ENCODE measurements at regions not wholly inside any gene's neighbourhood (a gene's known extent, or its start where the extent isn't known, plus 50 kb on each side); places are given as distances from the start of the nearest gene placed in this dataset.

DNA sequence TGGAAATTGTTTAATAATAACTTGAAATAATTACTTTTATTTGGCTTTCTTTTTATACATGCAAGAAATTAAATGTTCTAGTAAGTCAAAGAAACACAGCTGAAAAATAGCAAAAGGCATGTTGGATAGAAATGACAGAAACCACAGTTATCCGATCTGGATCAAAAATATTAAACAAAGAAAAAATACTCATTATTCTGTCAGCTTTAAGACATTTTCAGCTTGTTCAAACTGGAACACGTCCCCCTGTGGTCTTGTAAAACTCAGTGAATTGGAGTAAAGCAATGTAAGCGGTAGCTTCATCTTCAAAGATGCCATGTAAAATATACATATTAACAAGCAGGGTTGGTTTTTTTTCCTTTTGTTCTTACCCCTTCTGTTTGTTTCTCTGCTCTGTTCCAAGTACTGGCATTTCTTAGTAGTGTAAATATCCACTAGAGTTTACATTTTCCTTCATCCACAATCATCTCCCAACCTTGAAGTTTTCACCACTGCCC lies 223.4 kb downstream of the IGSF11 start:
- DNase-seq, result no peak

GRCh38 chr3:118813472-118813871 lies 221.2 kb downstream of the IGSF11 start:
- no peak for DNase-seq

DNA sequence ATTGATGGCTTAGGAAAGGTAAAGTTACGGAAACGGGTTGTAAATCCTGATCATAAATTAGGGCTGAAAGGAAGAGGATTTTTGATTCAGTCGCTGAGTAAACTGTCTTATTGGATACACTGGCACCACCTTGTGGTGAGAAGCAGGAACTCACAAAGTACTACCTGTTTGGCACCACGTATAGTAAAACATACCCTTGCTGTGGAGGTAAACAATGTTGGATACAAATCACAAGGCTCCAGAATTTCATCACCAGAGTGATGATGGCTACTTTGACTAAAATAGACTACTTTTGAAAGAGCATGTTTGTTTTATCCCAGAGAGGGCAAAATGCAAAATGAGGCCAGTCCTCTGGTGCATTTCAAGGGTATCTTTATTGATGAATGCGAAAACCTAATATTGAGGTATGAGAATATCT lies 216.9 kb downstream of the IGSF11 start:
- peak; percentile 64 for DNase-seq

DNA sequence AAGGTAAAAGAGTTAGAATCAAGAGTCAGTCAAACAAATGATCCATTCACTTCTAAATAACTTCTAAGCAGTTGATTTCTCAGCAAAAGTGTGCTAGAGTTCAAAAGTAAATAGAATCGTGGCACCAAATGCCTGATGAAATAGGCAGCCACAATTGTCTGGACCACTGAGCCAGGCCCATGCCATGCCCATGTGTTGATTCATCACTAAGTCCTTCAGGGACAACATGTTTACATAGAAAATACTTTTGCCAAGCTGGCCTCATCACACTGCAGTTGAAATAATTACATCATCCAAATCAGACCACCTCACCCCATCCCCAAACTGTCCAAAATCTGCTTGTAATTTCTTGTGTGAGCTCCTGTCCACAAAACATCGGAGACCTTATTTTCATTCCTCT lies 216.3 kb downstream of the IGSF11 start:
- no peak for DNase-seq

DNA sequence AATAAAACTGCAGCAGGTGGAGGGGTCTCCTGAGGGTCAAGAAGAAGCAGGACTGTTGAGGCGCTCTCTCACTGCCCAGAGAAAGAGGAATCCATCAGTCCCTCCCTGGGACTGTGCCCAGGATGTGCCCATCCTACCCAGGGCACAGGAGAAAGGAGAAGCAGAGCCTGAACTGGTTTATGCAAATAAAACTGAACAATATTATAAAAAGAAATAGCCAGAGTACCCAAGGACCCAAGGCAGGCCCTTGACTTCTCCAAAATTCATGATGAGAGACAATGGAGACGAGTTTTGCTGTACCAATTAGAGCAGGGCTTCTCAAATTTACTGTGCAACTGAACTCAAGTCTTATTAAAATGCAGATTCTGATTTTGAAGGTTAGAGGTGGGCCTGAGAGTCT lies 211.0 kb downstream of the IGSF11 start:
- no peak for DNase-seq

GRCh38 chr3:118827446-118827845 lies 207.2 kb downstream of the IGSF11 start:
- DNase-seq, result no peak

- no peak for DNase-seq
These were observed 206.3 kb downstream of the IGSF11 start for GRCh38 chr3:118828351-118828750.

- no peak for DNase-seq
These were observed 201.6 kb downstream of the IGSF11 start for GRCh38 chr3:118833075-118833474.

GRCh38 chr3:118838871-118839270 lies 195.8 kb downstream of the IGSF11 start:
- DNase-seq, result no peak

- DNase-seq, result no peak
These were observed 192.3 kb downstream of the IGSF11 start for GRCh38 chr3:118842147-118842863.

GRCh38 chr3:118846176-118846575 lies 188.5 kb downstream of the IGSF11 start:
- no peak for DNase-seq
